K562 (cell line): ENCODE measurements at regions not wholly inside any gene's neighbourhood (a gene's known extent, or its start where the extent isn't known, plus 50 kb on each side); places are given as distances from the start of the nearest gene placed in this dataset.

Experiments used
- CAMTA2 ChIP-seq: fragments of 250-450 bp; sonication (Bioruptor Pico); conservative IDR thresholded peaks from 2 replicates; pipeline ENCODE4 v1.5.1; 2022
- CC2D1A ChIP-seq: fragments of 450-650 bp; IDR thresholded peaks from 2 replicates; pipeline ENCODE4 v1.6.1; 2017; ENCODE audit warnings: mild to moderate bottlenecking
- CEBPB ChIP-seq: fragments of 450-650 bp; IDR thresholded peaks from 2 replicates; pipeline ENCODE4 v1.6.1; 2016; ENCODE audit warnings: missing genetic modification characterization, missing compliant biosample characterization
- ELF1 ChIP-seq: fragments of 200-800 bp; sonication (Bioruptor generic); IDR thresholded peaks from 2 replicates; pipeline ENCODE4 v1.6.1; 2016; ENCODE audit warnings: missing genetic modification characterization, missing compliant biosample characterization
- FOXK1 ChIP-seq: sonication (generic); formaldehyde crosslinking; IDR thresholded peaks from 2 replicates; pipeline ENCODE4 v1.8.0; 2022; ENCODE audit warnings: missing genetic modification reagents, mild to moderate bottlenecking, borderline replicate concordance
- POLR2AphosphoS5 ChIP-seq: IDR thresholded peaks from 2 replicates; pipeline ENCODE4 v1.6.1; 2011; ENCODE audit warnings: mild to moderate bottlenecking, low read depth, low read length, moderate library complexity; ENCODE audit not compliant: control insufficient read depth, insufficient read depth
- USF2 ChIP-seq: sonication (generic); formaldehyde crosslinking; IDR thresholded peaks from 2 replicates; pipeline ENCODE4 v1.5.0; 2020; ENCODE audit warnings: missing genetic modification reagents
- ZNF274 ChIP-seq: IDR thresholded peaks from 2 replicates; pipeline ENCODE4 v1.6.1; 2011; ENCODE audit warnings: low read depth, mild to moderate bottlenecking, low read length, moderate library complexity, borderline replicate concordance

- no peak for TF ChIP-seq FOXK1 (CRISPR knock-in tag)
- no peak for TF ChIP-seq ELF1 (tag)
- TF ChIP-seq ZNF274 = no peak
- no peak for TF ChIP-seq USF2 (CRISPR knock-in tag)
- TF ChIP-seq CAMTA2 = no peak
- TF ChIP-seq POLR2AphosphoS5 = no peak
- TF ChIP-seq CEBPB = no peak
- no peak for TF ChIP-seq CC2D1A
These were observed 496.9 kb downstream of the TMA16 start for GRCh38 chr4:163991298-163991865.
